Superior temporal gyrus (tissue), 1 donor: ENCODE measurements at regions not wholly inside any gene's neighbourhood (a gene's known extent, or its start where the extent isn't known, plus 50 kb on each side); places are given as distances from the start of the nearest gene placed in this dataset.

Experiments used
- DNase-seq: peaks from one replicate; pipeline ENCODE4 v3.0.0-alpha.2; 2016; ENCODE audit errors: extremely low spot score

DNA sequence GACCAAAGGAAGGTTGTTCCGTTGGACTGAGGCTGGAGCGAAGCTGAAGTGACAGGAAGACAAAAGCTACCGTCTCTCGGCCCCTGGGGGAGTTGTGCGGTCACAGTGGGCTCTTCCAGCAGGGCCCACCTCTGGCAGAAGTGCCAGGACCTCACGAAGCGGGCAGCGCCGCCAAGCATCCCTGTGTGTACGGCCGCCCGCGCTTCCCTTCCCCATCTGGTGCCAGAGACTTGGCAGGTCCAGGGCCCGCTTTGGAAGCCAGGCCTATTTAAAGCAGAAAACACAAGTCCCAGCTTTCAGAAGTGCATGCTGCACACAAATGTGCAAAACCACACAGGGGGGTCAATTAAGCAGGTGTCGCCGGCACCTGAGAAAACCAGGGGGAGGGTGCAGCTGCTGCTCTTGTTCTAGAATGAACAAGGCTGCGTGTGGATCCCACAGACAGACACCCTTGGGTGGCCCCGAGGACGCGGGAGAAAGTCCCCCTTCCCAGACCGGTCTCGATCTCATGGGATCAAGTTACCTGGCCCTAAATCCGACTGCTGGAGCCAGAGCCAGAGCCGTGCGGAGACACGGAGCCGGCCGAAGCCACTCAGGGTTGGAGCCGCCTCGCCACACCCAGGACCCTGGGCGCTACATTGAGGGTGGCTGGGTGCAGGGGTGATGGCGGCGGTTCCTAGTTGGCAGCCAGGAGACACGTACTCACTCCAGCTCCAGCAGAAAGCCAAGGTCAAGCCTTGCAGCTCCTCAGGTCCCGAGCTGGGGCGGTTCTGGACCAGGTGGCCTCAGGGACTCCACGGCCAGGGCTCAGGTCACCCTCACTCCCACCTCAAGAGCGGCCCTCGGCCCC is 51.8 kb upstream of the PPP2R2D start:
- no peak for DNase-seq

GRCh38 chr10:131849591-131850382 is 51.0 kb upstream of the PPP2R2D start:
- DNase-seq = no peak

GRCh38 chr10:131850383-131850870 is 50.4 kb upstream of the PPP2R2D start:
- no peak for DNase-seq
